Limb (tissue), 2 donors: ENCODE measurements at regions not wholly inside any gene's neighbourhood (a gene's known extent, or its start where the extent isn't known, plus 50 kb on each side); places are given as distances from the start of the nearest gene placed in this dataset.
"Not testable (repeated sequence)": the region's sequence is repeated elsewhere in the genome, so short reads cannot be mapped to it uniquely, and the experiment has no call there.

Source experiments
- DNase-seq, 2 donors: peaks; one replicate each; pipeline ENCODE4 v3.0.0-alpha.2; 2016; ENCODE audit errors: extremely low spot score in 2 of 2

GRCh38 chr10:42367532-42368230 is 270.7 kb downstream of the ZNF33B start:
- peak; percentile 79 for DNase-seq

DNA sequence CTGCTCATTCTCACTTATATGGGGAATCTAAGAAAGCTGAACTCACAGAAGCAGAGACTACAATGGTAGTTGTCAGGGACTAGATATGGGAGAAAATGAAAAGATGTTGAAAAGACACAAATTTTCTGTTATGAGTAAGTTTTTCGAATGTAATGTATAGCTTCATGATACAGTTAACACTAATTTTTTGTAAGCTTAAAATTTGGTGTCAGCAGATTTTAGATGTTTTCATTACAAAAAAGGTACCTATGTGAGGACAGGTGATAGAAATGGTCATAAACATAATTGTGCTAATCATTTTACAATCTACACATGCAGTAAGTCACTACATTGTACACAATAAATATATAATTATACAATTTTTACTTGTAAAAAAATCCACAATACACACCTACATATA is 286.6 kb downstream of the ZNF33B start:
- DNase-seq = no peak

- not testable (repeated sequence) for DNase-seq
Observed at GRCh38 chr10:42336593-42337337, 301.6 kb downstream of the ZNF33B start.

- DNase-seq = not testable (repeated sequence)
Observed at GRCh38 chr10:42335653-42336296, 302.6 kb downstream of the ZNF33B start.

DNA sequence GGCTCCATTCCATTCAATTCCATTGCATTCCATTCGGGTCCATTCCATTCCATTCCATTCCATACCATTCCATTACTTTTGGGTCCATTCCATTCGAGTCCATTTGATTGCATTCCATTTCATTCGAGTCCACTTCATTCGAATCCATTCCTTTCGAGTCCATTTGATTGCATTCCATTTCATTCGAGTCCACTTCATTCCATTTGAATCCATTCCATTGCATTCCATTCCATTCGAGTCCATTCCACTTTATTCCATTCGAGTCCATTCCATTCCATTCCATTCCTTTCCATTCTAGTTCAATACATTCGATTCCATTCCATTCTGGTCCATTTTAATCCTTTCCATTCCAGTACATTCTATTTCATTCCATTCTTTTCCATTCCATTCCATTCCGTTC is 334.0 kb downstream of the ZNF33B start:
- DNase-seq = peak in 1 of 2 donors; percentile 1

DNA sequence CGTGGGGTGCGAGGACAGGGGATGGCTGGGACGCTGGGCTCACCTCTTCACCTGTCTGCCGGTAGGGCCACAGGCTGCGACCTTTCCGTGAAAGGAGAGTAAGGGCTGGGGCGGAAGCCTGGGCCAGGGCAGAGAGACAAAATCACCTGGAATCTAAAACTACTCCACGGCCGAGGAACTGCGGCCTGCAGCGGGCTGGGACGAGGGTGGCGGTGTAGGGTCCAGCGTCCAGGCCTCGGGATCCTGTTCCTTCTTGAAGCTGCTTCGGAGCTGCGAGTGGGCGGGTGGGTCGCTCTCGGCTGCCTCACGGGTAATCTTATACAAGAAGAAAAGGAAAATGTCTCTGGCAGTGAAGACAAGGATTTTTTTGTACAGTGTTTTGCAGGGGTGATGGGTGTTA is 356.5 kb downstream of the ZNF33B start:
- DNase-seq = not testable (repeated sequence)

DNA sequence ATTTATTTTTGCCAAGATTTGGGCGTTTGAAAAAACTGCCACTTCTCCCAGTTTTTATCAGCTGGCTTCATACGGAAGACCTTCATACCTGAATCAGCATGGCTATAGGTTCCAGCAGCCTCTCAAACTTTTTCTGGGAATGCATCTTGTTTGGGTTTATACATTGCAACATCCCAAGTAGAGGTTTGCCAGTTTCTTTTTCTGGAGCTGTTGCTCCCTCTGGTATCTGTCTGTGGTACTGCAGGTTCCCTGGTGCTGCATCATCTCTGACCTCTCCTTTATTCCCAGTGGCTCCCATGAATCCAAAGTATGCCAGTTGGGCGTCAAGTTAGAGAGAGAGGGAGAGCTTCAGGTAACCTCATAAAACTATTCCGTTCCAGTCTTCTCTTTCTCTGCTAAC is 368.6 kb downstream of the ZNF33B start:
- DNase-seq = not testable (repeated sequence)

DNA sequence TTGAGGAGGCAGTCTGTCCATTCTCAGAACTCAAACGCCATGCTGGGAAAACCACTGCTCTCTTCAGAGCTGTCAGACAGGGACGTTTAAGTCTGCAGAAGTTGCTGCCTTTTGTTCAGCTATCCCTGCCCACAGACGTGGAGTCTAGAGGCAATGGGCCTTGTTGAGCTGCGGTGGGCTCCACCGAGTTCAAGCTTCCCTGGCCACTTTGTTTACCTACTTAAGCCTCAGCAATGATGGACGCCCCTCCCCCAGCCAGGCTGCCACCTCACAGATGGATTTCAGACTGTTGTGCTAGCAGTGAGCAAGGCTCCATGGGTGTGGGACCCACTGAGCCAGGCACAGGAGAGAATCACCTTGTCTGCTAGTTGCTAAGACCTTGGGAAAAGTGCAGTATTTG is 375.1 kb downstream of the ZNF33B start:
- not testable (repeated sequence) for DNase-seq

GRCh38 chr10:42243002-42243401 is 395.4 kb downstream of the ZNF33B start:
- not testable (repeated sequence) for DNase-seq

DNA sequence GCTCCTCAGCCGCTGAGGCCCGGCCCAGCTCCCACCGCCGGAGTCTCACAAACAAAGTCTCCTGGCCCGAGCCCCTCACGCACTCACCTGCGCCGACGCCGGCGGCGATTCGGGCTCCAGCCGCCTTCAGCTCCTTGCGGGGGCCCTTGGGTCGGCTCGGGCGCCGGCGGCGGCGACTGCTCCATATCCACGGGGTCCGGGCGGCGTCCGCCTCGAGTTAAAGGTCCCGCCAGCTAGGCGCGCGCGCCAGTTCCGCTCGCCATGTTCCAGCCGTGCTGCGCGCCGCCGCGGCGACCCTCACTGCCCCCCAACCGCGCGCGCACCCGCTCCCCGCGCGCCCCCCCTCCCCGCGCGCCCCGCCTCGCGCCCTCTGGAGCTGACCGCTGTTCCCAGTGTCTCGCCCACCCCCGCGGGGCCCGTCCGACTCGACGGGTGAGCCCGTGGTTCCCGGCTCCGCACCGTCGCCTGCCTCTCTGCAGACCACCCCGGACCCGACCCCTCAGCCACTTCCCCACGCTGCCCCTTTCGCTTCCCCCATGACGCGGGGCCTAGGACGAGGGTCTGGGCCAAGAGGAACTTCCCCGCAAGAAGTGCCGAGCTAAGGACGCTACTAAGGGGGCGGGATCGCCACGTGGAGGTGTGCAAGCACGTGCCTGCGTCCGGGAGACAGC is 396.1 kb downstream of the ZNF33B start:
- DNase-seq = no peak

- DNase-seq = not testable (repeated sequence)
Observed at GRCh38 chr10:42236401-42236800, 402.0 kb downstream of the ZNF33B start.

GRCh38 chr10:42235736-42236135 is 402.6 kb downstream of the ZNF33B start:
- DNase-seq = not testable (repeated sequence)

- DNase-seq = not testable (repeated sequence)
Observed at GRCh38 chr10:42235241-42235640, 403.1 kb downstream of the ZNF33B start.

GRCh38 chr10:42234506-42234905 is 403.9 kb downstream of the ZNF33B start:
- not testable (repeated sequence) for DNase-seq

DNA sequence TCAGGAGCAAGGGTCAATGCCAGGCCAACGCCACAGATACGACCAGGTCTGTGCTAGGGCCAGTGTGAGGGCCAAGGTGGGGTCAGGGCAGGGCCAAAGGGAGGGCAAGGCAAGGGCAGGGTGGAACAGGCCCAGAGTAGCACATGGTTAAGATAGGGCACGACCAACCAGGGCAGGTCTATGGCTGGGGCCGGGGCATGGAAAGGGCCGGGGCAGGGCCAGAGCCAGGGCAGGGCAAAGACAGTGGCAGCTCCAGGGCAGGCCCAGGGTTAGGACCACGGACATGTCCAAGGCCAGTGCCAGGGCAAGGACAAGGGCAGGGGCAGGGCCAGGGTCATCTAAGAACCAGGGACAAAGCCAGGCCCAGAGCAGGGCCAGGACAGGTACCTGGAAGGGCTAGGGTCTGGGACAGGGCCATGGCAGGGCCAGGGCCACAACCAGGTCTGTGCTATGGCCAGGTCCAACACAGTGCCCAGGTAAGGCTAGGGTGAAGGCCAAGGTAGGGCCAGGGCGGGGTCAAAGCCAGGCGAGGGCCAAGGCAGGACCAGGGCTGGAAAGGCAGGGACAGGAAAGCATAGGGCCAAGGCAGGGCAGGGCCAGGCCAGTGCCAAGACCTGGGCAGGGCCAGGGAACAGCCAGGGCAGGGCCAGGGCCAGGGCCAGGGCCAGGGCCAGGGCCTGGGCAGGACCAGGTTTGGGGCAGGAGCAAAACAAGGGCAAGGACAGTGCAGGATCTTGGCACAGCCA is 404.7 kb downstream of the ZNF33B start:
- not testable (repeated sequence) for DNase-seq

GRCh38 chr10:42232955-42233354 is 405.4 kb downstream of the ZNF33B start:
- DNase-seq = not testable (repeated sequence)

- not testable (repeated sequence) for DNase-seq
Observed at GRCh38 chr10:42230812-42231211, 407.6 kb downstream of the ZNF33B start.

DNA sequence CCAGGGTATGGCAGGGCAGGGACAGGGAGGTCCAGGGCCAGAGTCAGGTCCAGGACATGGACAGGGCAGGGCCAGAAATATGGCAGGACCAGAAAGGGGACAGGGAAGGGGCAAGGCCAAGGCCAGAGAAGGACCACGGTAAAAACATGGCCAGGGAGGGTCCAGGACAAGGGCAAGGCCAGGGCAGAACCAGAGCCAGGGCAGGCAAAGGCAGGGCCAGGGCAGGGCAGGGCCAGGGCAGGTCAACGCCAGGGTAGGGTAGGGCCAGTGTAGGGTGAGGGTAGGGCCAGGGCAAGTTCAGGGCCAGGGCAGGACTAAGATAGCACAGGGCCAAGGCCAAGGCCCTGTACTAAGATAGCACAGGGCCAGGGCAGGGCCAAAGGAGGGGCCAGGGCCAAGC is 408.3 kb downstream of the ZNF33B start:
- not testable (repeated sequence) for DNase-seq

DNA sequence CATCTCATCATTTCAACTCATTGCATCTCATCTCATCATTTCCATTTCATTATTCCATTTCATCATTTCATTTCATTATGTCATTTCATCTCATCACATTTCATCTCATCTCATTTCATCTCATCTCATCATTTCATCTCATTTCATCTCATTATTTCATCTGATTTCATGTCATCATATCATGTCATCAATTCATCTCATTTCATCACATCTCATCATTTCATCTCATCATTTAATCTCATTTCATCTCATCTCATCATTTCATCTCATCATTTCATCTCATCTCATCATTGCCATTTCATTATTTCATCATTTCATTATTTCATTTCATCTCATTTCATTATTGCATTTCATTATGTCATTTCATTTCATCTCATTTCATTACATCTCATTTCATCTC is 410.5 kb downstream of the ZNF33B start:
- DNase-seq = not testable (repeated sequence)

DNA sequence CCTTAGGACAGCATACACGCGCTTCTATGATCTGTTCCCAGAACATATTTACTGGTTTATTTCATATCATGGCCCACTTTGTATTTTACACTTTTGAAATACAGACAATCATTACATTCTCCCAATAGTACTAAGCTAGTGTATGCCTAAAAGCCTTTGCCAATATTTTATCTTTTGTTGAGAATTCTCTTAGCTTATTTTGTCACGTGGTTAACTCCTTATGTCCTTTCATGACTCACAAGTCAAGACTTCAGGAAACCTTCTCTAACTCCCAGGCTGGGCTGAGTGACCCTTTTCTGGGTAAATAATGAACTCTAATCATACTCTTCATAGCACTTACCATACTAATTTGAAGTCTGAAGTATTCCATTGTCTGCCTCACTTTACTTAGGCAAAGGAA is 444.8 kb downstream of the ZNF33B start:
- not testable (repeated sequence) for DNase-seq

DNA sequence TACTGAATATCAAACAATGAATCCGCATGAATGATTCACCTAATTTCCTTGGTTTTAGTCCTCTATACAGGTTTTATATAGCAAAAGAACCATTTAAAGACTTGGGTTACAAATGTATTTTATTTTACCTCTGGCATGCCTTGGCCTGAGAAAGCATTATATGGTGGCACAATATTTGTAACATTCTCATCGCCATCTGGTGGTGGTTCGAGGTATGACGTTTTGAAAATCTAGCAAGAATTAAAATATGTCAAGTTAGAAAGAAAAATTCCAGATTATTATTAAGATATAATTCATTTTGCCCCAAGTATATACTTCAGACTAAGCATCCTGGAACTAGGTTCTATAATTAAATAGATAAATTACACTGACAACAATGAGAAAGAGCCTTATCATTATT is 445.9 kb downstream of the ZNF33B start:
- not testable (repeated sequence) for DNase-seq
